HAP-1 (cell line): ENCODE measurements at regions not wholly inside any gene's neighbourhood (a gene's known extent, or its start where the extent isn't known, plus 50 kb on each side); places are given as distances from the start of the nearest gene placed in this dataset.

Source experiments
- DNase-seq, 2 experiments: peaks; one replicate each; pipeline ENCODE4 v3.0.0-alpha.2; 2016 to 2020; ENCODE audit warnings: low spot score in 2 of 2
- H3K27me3 ChIP-seq: fragments of 250-450 bp; sonication (Bioruptor Pico); 2 replicates; pipeline ENCODE4 v1.5.1; 2020; ENCODE audit warnings: low read depth, mild to moderate bottlenecking, moderate library complexity
- H3K36me3 ChIP-seq: fragments of 250-450 bp; sonication (Bioruptor Pico); replicated peaks from 2 replicates; pipeline ENCODE4 v1.5.1; 2020; ENCODE audit warnings: mild to moderate bottlenecking
- H3K4me1 ChIP-seq: fragments of 250-450 bp; sonication (Bioruptor Pico); 2 replicates; pipeline ENCODE4 v1.5.1; 2020; ENCODE audit warnings: mild to moderate bottlenecking
- H3K4me3 ChIP-seq: fragments of 250-450 bp; sonication (Bioruptor Pico); 2 replicates; pipeline ENCODE4 v1.5.1; 2020; ENCODE audit warnings: mild to moderate bottlenecking, moderate library complexity
- H3K9me3 ChIP-seq: fragments of 250-450 bp; sonication (Bioruptor Pico); 2 replicates; pipeline ENCODE4 v1.5.1; 2020; ENCODE audit warnings: mild to moderate bottlenecking, moderate library complexity
- in situ Hi-C: fragments of 300-500 bp; cut with MboI; formaldehyde crosslinking; loops from 3 replicates; pipeline ENCODE4 v1.14.3; 2020; ENCODE audit warnings: low sequenced_read_pairs, inconsistent platforms, mixed read lengths

DNA sequence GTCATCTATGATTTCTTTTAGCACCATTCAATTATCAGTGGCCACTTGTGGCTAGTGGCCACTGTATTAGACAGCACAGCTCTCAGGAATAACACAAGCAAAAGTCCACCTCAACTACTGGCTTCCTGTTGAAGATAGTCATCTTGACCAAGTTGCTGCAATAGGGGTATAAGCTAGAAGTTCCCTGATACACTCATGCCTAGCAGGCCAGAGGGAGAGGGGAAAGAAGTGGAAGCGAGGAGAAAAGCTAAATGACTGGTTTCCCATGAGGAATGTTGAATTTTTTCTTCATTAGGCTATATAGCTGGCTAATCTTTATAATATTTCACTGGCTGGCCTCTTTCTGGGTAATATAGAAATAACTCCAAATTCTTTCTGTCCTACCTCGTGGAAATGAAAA lies 327.5 kb upstream of the MEOX2 start:
- no peaks in the 10 kb centered on the region for H3K27me3 ChIP-seq
- DNase-seq, result no peak
- no peak overlapping the region for H3K4me3 ChIP-seq
- H3K4me1 ChIP-seq, result no peaks in the 10 kb centered on the region
- H3K36me3 ChIP-seq, result no peaks in the 10 kb centered on the region
- H3K9me3 ChIP-seq, result no peaks in the 10 kb centered on the region
- in situ Hi-C loops, result no loop called here

DNA sequence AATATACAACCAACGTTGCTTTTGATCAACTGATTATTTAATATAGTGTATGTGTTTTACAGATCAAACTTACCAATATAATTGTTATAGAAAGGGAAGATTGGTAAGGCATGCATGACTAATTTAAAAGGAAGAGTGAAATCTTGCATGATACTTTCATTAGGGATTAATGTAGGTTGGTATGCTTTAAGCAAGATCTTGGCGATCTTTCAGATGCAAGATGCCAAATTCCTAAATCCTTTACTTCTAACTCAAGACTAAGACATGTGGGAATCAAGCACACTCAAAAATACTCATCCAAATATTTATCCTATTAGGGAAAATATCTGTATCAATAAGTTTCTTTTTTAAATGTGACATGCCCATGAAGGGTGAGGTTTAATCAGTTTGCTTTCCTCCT lies 321.4 kb upstream of the MEOX2 start:
- H3K27me3 ChIP-seq, result peaks cover 13% of the 10 kb centered on the region
- no peaks in the 10 kb centered on the region for H3K36me3 ChIP-seq
- H3K4me3 ChIP-seq, result no peak overlapping the region
- H3K9me3 ChIP-seq, result no peaks in the 10 kb centered on the region
- peaks cover 6% of the 10 kb centered on the region; the same call in 1 of the 2 replicates for H3K4me1 ChIP-seq
- no peak for DNase-seq
- in situ Hi-C loops, result no loop called here

DNA sequence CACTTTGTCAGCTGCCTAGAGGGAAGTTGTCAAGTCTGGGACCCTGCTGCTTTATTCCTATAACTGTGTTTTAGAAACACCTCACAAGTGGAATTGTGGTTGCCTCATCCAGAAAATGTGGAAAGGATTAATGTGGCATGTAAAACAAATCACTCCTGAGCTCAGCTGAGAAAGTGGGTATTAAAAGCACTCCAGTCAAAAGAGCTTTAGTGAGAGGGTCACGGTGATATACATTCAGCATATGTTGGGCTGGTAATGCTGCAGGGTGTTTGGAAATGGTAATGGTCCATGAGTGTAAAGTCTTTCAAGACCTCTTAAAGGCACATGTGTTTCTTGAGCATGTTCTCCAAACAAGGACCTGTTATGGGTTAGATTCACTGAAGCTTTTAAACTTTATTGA lies 318.2 kb upstream of the MEOX2 start:
- Histone ChIP-seq H3K4me3 (no peak overlapping the region), H3K4me1 (peaks cover 6% of the 10 kb centered on the region; the same call in 1 of the 2 replicates), H3K27me3 (peaks cover 13% of the 10 kb centered on the region), H3K36me3 (no peaks in the 10 kb centered on the region), H3K9me3 (no peaks in the 10 kb centered on the region)
- in situ Hi-C loops, result no loop called here
- DNase-seq, result no peak

DNA sequence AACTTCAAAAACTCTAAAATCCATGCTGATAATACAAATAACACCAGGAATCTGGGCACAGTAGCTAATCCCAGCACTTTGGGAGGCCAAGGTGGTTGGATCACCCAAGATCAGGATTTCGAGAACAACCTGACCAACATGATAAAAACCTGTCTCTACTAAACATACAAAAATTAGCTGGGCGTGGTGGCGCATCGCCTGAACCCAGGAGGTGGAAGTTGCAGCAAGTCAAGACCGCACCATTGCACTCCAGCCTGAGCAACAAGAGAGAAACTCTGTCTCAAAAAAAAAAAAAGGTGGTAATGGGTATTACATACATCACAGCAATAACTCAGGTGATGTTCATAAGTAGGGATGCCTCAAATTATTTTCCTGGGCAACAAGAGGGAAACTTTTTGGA lies 315.0 kb upstream of the MEOX2 start:
- in situ Hi-C loops, result no loop called here
- H3K36me3 ChIP-seq, result no peaks in the 10 kb centered on the region
- H3K4me3 ChIP-seq, result no peak overlapping the region

DNA sequence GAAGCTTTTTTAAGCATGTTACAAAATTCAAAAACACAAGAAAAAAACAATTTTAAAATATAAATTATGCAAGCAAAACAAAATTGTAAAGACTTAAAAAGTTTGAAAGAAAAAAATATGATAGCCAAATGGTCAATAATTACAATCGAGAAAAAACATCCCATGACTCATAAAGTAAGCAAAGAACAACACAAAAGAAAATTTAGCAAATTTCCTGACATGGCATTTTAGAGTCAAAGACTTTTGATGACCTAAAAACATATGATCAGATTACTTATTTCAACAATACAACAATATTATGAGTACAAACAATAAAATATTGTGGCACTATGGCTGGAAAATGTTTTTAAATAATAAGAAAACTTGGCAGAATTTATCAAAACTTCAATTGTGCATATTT lies 312.1 kb upstream of the MEOX2 start:
- Histone ChIP-seq H3K36me3 (no peaks in the 10 kb centered on the region), H3K9me3 (no peaks in the 10 kb centered on the region)
- in situ Hi-C loops, result no loop called here

More for the DNA sequence above, 315.0 kb upstream of the MEOX2 start:
- Histone ChIP-seq H3K4me1 (peaks cover 6% of the 10 kb centered on the region; the same call in 1 of the 2 replicates), H3K27me3 (no peaks in the 10 kb centered on the region), H3K9me3 (no peaks in the 10 kb centered on the region)
- no peak for DNase-seq

DNA sequence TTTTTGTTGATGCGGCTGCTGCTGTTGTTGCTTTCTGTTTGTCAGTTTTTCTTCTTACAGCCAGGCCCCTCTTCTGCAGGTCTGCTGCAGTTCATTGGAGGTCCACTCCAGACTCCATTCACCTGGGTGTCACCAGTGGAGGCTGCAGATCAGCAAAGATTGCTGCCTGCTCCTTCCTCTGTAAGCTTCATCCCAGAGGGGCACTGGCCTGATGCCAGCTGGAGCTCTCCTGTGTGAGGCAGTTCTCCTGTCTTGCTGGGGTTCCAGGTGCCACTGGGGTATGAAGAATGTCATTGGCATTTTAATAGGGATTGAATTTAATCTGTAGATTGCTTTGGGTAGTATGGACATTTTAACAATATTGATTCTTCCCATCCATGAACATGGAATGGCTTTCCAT lies 308.5 kb upstream of the MEOX2 start:
- Histone ChIP-seq H3K36me3 (no peaks in the 10 kb centered on the region), H3K9me3 (no peaks in the 10 kb centered on the region), H3K4me1 (no peaks in the 10 kb centered on the region), H3K27me3 (no peaks in the 10 kb centered on the region), H3K4me3 (no peak overlapping the region)
- DNase-seq, result no peak
- in situ Hi-C loops, result no loop called here

More for the DNA sequence above, 312.1 kb upstream of the MEOX2 start:
- DNase-seq, result no peak
- no peak overlapping the region for H3K4me3 ChIP-seq
- no peaks in the 10 kb centered on the region for H3K4me1 ChIP-seq
- H3K27me3 ChIP-seq, result no peaks in the 10 kb centered on the region

DNA sequence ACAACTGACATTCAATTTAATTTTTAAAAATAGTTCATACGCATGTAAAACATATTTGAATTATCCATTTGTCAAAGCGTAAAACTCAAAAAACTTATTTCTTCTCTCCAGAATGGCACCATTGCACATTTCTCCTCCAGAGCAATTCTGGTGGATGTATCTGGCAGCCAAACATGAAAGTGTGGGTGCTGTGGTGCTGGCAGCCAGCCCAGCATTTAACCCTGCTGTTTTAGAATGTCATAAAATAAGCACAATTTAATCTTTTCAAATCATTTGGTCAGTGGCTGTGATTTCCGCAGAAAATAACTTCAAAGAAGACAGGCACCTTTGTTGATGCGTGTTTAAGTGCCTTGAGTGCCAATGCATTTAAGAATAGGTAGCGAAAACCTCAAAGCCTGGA lies 302.7 kb upstream of the MEOX2 start:
- Histone ChIP-seq H3K36me3 (no peaks in the 10 kb centered on the region; the same call in 1 of the 2 replicates), H3K9me3 (no peaks in the 10 kb centered on the region), H3K27me3 (no peaks in the 10 kb centered on the region; the same call in 1 of the 2 replicates), H3K4me3 (no peak overlapping the region), H3K4me1 (no peaks in the 10 kb centered on the region)
- in situ Hi-C loops, result no loop called here
- no peak for DNase-seq

DNA sequence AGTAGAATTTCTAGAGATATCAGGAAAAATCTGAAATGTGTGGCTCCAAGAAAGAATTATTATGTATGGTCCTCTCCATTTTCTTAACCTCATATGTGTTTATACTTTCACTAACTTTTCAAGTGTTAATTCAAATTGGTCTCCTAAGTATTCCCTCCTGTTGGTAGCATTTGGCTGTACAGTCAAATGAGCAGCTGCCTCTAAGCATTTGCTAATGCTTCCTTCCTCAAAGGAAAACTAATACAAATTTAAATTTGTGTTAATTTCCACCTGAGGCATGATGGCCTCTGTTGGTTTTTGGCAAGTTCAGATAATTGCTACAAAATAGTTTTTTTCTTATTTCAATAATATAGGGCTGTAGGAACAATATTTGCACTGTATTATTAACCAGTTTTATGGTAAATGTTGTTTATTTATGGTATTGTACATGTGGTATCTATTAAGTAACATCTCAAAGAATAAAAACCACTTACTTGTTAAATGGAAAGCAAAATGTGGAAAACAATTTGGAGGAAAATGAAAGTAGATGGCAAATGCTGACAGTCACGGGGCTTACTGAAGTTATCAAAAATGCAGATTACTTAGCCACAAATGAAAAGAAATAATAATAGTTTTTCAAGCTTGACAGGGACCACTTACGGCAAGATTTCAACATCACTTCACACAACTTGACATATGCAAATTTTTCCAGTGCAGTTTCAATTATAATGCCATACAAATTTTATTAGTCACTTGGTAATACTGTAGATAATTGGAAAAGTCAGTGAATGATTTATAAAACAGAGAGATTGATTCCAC lies 299.3 kb upstream of the MEOX2 start:
- H3K4me3 ChIP-seq, result no peak overlapping the region
- H3K27me3 ChIP-seq, result no peaks in the 10 kb centered on the region; the same call in 1 of the 2 replicates
- H3K9me3 ChIP-seq, result no peaks in the 10 kb centered on the region
- in situ Hi-C loops, result no loop called here
- no peaks in the 10 kb centered on the region; the same call in 1 of the 2 replicates for H3K36me3 ChIP-seq
- peak in 1 of 2 experiments; percentile 47 for DNase-seq
- H3K4me1 ChIP-seq, result no peaks in the 10 kb centered on the region

DNA sequence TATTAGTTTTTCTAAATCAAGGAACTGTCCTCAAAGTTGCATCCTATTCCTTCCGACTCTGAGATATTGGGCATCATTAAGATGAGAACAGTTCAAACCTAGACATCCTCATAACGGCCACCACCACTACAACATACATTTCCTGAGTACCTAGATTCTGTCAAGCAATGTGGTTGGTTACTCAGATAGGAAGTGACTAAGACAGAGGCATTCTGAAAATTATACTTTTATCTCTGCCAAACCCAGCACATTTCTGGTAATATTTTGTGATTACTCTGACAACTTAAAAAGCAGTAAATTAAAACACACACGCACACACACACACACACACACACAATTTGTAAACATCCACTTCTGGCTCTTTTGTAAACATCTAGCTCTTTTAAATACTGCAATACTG lies 291.2 kb upstream of the MEOX2 start:
- Histone ChIP-seq H3K4me1 (no peaks in the 10 kb centered on the region), H3K4me3 (no peak overlapping the region), H3K9me3 (no peaks in the 10 kb centered on the region), H3K36me3 (no peaks in the 10 kb centered on the region), H3K27me3 (no peaks in the 10 kb centered on the region; the same call in none of the 2 replicates)
- in situ Hi-C loops, result no loop called here
- no peak for DNase-seq

DNA sequence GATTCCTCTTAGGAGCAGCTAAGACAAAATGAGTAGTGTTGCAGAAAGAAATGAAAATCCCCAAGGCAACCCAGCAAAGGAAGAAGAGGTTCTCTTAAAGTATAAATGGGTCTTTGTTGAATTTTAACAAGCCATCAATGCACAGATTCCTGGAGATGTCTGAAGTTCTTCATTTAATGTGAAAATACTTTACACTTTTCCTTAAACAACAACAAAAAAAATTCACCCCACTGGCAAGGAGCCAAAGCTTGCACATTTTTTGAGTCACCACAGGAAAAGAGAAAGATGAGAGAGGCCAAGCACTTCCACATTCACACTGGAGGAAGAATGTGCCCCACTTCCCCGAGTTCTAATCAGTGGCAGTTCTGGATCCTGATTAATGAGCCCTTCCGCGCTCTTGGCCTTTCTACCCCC lies 286.4 kb upstream of the MEOX2 start:
- in situ Hi-C loops, result no loop called here
- Histone ChIP-seq H3K27me3 (peaks cover 5% of the 10 kb centered on the region), H3K9me3 (no peaks in the 10 kb centered on the region), H3K4me1 (no peaks in the 10 kb centered on the region), H3K4me3 (no peak overlapping the region), H3K36me3 (no peaks in the 10 kb centered on the region)
- no peak for DNase-seq

DNA sequence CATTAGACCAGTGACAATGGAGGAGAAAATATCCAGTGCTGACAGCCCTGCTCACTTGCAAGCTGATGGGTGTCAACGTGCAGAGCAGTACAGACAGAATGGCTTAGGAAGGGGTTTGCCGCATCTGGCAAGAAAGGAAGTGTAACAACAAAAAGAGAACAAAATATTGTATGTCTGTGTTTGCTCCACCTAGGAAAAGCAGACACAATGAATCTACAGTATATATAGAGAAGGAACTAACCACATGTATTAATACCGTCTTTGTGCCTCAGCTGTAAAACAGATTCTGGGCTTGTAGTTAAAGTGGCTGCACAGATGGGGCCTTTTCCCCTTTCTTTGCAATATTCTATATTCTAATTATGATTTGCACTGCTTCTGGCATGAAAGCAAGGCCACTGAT lies 281.1 kb upstream of the MEOX2 start:
- no peaks in the 10 kb centered on the region for H3K9me3 ChIP-seq
- H3K4me1 ChIP-seq, result no peaks in the 10 kb centered on the region; the same call in 1 of the 2 replicates
- no peaks in the 10 kb centered on the region for H3K36me3 ChIP-seq
- H3K4me3 ChIP-seq, result no peak overlapping the region
- DNase-seq, result no peak
- peaks cover 5% of the 10 kb centered on the region for H3K27me3 ChIP-seq
- in situ Hi-C loops, result no loop called here

DNA sequence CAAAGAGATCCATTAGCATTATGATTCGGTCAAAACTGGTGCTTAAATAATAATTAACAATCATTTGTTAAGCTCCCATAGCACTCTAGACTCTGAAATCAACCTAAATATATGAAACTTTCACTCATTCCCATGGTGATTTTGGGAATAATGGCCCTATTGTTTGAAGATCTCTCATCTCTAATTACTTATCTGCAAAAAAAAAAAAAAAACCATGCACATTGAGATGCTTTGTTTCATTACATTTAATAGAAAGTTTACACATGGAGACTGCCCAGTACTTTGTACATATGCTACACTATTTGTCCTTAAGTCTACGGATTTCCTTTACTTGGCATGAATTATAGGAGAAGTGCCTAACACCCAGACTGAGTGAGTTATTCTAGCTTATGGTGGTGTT lies 280.6 kb upstream of the MEOX2 start:
- in situ Hi-C loops, result no loop called here

DNA sequence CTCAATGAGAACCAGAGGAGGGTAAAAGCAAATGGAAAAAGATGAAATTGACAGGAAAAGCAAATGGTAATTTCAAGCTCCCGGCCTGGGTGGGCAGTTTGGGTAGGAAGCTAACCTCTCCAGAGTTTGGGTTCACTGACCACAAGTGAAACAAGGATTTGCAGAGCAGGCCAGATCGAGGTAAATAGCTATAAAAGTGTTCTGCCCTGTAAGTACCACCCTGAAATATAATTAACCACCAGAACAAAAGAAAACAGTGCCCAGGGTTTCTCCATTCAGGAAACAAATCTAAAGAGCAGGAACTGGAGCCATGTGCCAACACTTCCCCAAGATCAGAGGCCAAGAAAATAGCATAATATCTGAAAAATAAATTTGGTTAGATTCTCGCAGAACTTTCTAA lies 276.7 kb upstream of the MEOX2 start:
- Histone ChIP-seq H3K4me3 (no peak overlapping the region), H3K9me3 (no peaks in the 10 kb centered on the region), H3K4me1 (no peaks in the 10 kb centered on the region; the same call in 1 of the 2 replicates), H3K36me3 (no peaks in the 10 kb centered on the region), H3K27me3 (0 out of 2 replicates have a peak, but pooled peaks cover 1% of the 10 kb centered on the region)
- DNase-seq, result no peak
- in situ Hi-C loops, result no loop called here

More for the DNA sequence above, 280.6 kb upstream of the MEOX2 start:
- Histone ChIP-seq H3K36me3 (no peaks in the 10 kb centered on the region), H3K4me1 (no peaks in the 10 kb centered on the region; the same call in 1 of the 2 replicates), H3K27me3 (peaks cover 5% of the 10 kb centered on the region), H3K4me3 (no peak overlapping the region), H3K9me3 (no peaks in the 10 kb centered on the region)
- no peak for DNase-seq

DNA sequence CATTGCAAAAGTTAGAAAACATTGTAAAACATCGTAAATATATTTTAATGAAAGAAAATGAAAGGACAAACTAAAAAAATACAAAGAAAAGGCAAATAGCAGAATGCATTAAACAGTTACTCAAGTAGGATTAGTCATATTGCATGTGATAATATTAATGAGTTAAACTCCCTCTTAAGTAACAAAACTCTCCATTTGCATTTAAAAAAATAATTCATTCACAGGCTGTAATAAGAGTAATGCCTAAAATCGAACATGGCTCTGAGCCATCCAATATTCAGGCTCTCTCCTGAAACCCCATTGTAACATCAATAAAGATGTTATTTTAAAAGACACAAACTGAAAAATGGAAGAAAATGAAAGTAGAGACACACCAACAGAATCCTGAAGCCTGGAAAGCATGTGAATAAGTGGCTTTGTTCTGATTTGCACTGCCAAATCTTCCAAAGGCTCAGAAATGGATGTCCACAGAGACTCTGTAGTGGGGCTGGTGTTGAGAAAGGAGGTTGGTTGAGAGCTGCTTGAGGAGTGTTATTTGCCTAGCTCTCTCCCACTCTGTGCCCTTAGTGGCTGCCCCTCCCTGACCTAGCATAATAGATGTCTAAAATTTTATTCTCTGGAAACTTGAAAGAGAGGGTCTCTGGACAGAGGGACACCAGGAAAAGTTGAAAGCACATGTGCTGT lies 268.3 kb upstream of the MEOX2 start:
- Histone ChIP-seq H3K4me1 (no peaks in the 10 kb centered on the region), H3K9me3 (no peaks in the 10 kb centered on the region), H3K4me3 (no peak overlapping the region), H3K27me3 (no peaks in the 10 kb centered on the region; the same call in 1 of the 2 replicates), H3K36me3 (no peaks in the 10 kb centered on the region)
- in situ Hi-C loops, result no loop called here
- peak; percentile 11 to 79 for DNase-seq
